ENCODE measurements at regions not wholly inside any gene's neighbourhood (a gene's known extent, or its start where the extent isn't known, plus 50 kb on each side); places are given as distances from the start of the nearest gene placed in this dataset.

GRCh38 chr15:29937956-29938355 lies 115.7 kb upstream of the TJP1 start:
- TF ChIP-seq ZNF70 (CRISPR knock-in tag; IDR thresholded peaks at IDR 0.05), result no peak
- no peak for TF ChIP-seq OSR1 (CRISPR knock-in tag; IDR thresholded peaks at IDR 0.05)
- no peak for TF ChIP-seq ARNTL (CRISPR knock-in tag; IDR thresholded peaks at IDR 0.05; ENCODE audit: borderline replicate concordance, low read depth)
- TF ChIP-seq ESRRG (CRISPR knock-in tag; IDR thresholded peaks at IDR 0.05), result no peak
- TF ChIP-seq PATZ1 (CRISPR knock-in tag; IDR thresholded peaks at IDR 0.05; ENCODE audit: borderline replicate concordance), result no peak
- no peak for TF ChIP-seq TSHZ2 (CRISPR knock-in tag; IDR thresholded peaks at IDR 0.05)
- no peak for TF ChIP-seq CSDC2 (CRISPR knock-in tag; IDR thresholded peaks at IDR 0.05)
- no peak for TF ChIP-seq POU6F1 (CRISPR knock-in tag; IDR thresholded peaks at IDR 0.05; ENCODE audit: borderline replicate concordance, low read depth)
- no peak for TF ChIP-seq ZFP3 (CRISPR knock-in tag; IDR thresholded peaks at IDR 0.05)
- TF ChIP-seq BACH2 (CRISPR knock-in tag; IDR thresholded peaks at IDR 0.05; ENCODE audit: borderline replicate concordance), result no peak
- no peak for TF ChIP-seq CREB5 (CRISPR knock-in tag; IDR thresholded peaks at IDR 0.05; ENCODE audit: low read depth)
- no peak for TF ChIP-seq RARB (CRISPR knock-in tag; IDR thresholded peaks at IDR 0.05)
- no peak for TF ChIP-seq PPARA (CRISPR knock-in tag; IDR thresholded peaks at IDR 0.05; ENCODE audit: borderline replicate concordance)
- TF ChIP-seq SNAI2 (CRISPR knock-in tag; IDR thresholded peaks at IDR 0.05), result no peak
- no peak for TF ChIP-seq ZFP30 (CRISPR knock-in tag; IDR thresholded peaks at IDR 0.05)
- TF ChIP-seq ZNF565 (CRISPR knock-in tag; conservative IDR thresholded peaks at IDR 0.05; ENCODE audit: low read depth), result no peak
- TF ChIP-seq TCF4 (CRISPR knock-in tag; IDR thresholded peaks at IDR 0.05; ENCODE audit: borderline replicate concordance), result no peak
- no peak for TF ChIP-seq ZC3H10 (CRISPR knock-in tag; IDR thresholded peaks at IDR 0.05)
- no peak for TF ChIP-seq CSRNP3 (CRISPR knock-in tag; IDR thresholded peaks at IDR 0.05)
- no peak for TF ChIP-seq ZNF8 (CRISPR knock-in tag; IDR thresholded peaks at IDR 0.05)
- no peak for ATAC-seq

- no peak for ATAC-seq
- TF ChIP-seq ZNF8 (CRISPR knock-in tag; IDR thresholded peaks at IDR 0.05), result no peak
- no peak for TF ChIP-seq ZFP30 (CRISPR knock-in tag; IDR thresholded peaks at IDR 0.05)
- TF ChIP-seq SNAI2 (CRISPR knock-in tag; IDR thresholded peaks at IDR 0.05), result no peak
- no peak for TF ChIP-seq ZFP3 (CRISPR knock-in tag; IDR thresholded peaks at IDR 0.05)
- no peak for TF ChIP-seq ZNF70 (CRISPR knock-in tag; IDR thresholded peaks at IDR 0.05)
Observed at GRCh38 chr15:29936353-29937049, 114.2 kb upstream of the TJP1 start.

GRCh38 chr15:29935296-29936004 lies 113.2 kb upstream of the TJP1 start:
- no peak; the same call in 2 of the 3 replicates for ATAC-seq
- no peak for TF ChIP-seq ZFP30 (CRISPR knock-in tag; IDR thresholded peaks at IDR 0.05)
- no peak for TF ChIP-seq RARB (CRISPR knock-in tag; IDR thresholded peaks at IDR 0.05)
- no peak for TF ChIP-seq ESRRG (CRISPR knock-in tag; IDR thresholded peaks at IDR 0.05)
- no peak for TF ChIP-seq ZNF8 (CRISPR knock-in tag; IDR thresholded peaks at IDR 0.05)
- no peak for TF ChIP-seq TOX (CRISPR knock-in tag; IDR thresholded peaks at IDR 0.05; ENCODE audit: borderline replicate concordance)
- no peak for TF ChIP-seq CSDC2 (CRISPR knock-in tag; IDR thresholded peaks at IDR 0.05)
- TF ChIP-seq POU6F1 (CRISPR knock-in tag; IDR thresholded peaks at IDR 0.05; ENCODE audit: borderline replicate concordance, low read depth), result no peak
- TF ChIP-seq ZC3H10 (CRISPR knock-in tag; IDR thresholded peaks at IDR 0.05), result no peak
- TF ChIP-seq SNAI2 (CRISPR knock-in tag; IDR thresholded peaks at IDR 0.05), result no peak
- no peak for TF ChIP-seq ARNTL (CRISPR knock-in tag; IDR thresholded peaks at IDR 0.05; ENCODE audit: borderline replicate concordance, low read depth)
- TF ChIP-seq GLIS3 (CRISPR knock-in tag; IDR thresholded peaks at IDR 0.05), result no peak
- TF ChIP-seq TCF4 (CRISPR knock-in tag; IDR thresholded peaks at IDR 0.05; ENCODE audit: borderline replicate concordance), result no peak
- TF ChIP-seq BACH2 (CRISPR knock-in tag; IDR thresholded peaks at IDR 0.05; ENCODE audit: borderline replicate concordance), result no peak
- TF ChIP-seq ZNF565 (CRISPR knock-in tag; conservative IDR thresholded peaks at IDR 0.05; ENCODE audit: low read depth), result no peak
- TF ChIP-seq CSRNP3 (CRISPR knock-in tag; IDR thresholded peaks at IDR 0.05), result no peak
